H7 (cell line): ENCODE measurements at regions not wholly inside any gene's neighbourhood (a gene's known extent, or its start where the extent isn't known, plus 50 kb on each side); places are given as distances from the start of the nearest gene placed in this dataset.
A peak's percentile ranks its signal among the peaks of the same experiment; 100 is the strongest.
"Not testable (repeated sequence)": the region's sequence is repeated elsewhere in the genome, so short reads cannot be mapped to it uniquely, and the experiment has no call there.

ENCODE experiments used
- DNase-seq: peaks from one replicate; pipeline ENCODE4 v3.0.0; 2012
- H3K27me3 ChIP-seq: 2 replicates; pipeline ENCODE4 v1.6.0; 2011; ENCODE audit warnings: mild to moderate bottlenecking, low read length; ENCODE audit not compliant: control insufficient read depth, insufficient read depth
- H3K36me3 ChIP-seq: replicated peaks from 2 replicates; pipeline ENCODE4 v1.5.1; 2011; ENCODE audit warnings: low read length; ENCODE audit not compliant: control insufficient read depth, insufficient read depth
- H3K4me3 ChIP-seq: 2 replicates; pipeline ENCODE4 v1.5.1; 2011; ENCODE audit warnings: low read depth, mild to moderate bottlenecking, control low read depth, low read length, moderate library complexity; ENCODE audit not compliant: insufficient read depth

DNA sequence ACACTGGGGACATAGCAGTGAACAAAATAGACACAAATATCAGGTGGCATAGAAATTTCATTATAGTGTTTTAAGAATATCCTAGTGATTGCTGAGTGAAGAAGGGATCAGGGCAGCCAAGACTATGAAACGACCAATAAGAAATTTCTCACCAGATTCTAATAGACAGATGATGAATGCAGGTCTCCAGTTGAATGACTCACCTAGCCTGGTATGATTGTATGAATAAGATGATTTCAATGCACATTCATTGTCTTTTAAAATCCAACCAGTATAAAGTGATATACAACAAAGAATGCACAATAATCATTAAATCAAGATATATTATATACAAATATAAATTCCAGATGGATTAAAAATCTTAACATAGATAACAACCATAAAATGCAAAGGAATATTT is 124.5 kb upstream of the TENT5A start:
- H3K27me3 ChIP-seq: no peaks in the 10 kb centered on the region
- no peak overlapping the region for H3K4me3 ChIP-seq
- no peaks in the 10 kb centered on the region for H3K36me3 ChIP-seq
- DNase-seq: no peak

GRCh38 chr6:81875782-81876293 is 123.4 kb upstream of the TENT5A start:
- no peaks in the 10 kb centered on the region for H3K36me3 ChIP-seq
- no peak overlapping the region for H3K4me3 ChIP-seq
- peak; percentile 16 for DNase-seq
- H3K27me3 ChIP-seq: no peaks in the 10 kb centered on the region

DNA sequence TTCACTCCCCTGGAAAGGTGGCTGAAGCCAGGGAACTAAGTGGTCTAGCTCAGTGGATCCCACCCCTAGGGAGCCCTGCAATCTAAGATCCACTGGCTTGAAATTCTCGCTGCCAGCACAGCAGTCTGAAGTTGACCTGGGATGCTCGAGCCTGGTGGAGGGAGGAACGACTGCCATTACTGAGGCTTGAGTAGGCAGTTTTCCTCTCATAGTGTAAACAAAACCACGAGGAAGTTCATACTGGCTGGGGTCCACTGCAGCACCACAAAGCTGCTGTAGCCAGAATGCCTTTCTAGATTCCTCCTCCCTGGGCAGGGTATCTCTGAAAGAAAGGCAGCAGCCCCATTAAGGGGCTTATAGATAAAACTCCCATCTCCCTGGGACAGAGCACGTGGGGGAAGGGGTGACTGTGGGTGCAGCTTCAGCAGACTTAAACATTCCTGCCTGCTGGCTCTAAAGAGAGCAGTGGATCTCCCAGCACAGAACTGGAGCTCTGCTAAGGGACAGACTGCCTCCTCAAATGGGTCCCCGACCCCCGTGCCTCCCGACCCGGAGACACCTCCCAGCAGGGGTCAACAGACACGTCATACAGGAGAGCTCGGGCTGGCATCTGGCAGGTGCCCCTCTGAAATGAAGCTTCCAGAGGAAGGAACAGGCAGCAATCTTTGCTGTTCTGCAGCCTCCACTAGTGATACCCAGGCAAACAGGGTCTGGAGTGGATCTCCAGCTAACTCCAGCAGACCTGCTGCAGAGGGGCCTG is 117.4 kb upstream of the TENT5A start:
- H3K27me3 ChIP-seq, H3K4me3 ChIP-seq, H3K36me3 ChIP-seq, DNase-seq: not testable (repeated sequence)

DNA sequence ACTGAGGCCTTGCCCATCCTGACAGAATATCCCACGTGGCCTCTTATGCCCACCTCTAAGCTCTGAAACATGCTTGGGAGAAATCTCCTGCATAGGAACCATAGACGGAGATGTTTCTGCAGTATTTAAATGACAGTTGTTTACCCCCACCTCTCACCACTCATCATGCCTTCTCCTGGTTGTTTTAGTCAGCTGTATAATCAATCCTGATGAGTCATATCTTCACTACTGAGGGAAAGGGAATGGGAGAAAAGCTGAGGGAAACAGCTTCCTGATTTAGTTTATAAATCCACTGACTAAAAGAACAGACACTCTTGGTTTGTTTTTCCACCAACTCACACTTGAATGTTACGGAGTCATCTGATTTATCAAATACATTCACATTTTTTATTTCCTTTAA is 113.2 kb upstream of the TENT5A start:
- Histone ChIP-seq H3K36me3 (no peaks in the 10 kb centered on the region), H3K4me3 (no peak overlapping the region), H3K27me3 (no peaks in the 10 kb centered on the region)
- no peak for DNase-seq

DNA sequence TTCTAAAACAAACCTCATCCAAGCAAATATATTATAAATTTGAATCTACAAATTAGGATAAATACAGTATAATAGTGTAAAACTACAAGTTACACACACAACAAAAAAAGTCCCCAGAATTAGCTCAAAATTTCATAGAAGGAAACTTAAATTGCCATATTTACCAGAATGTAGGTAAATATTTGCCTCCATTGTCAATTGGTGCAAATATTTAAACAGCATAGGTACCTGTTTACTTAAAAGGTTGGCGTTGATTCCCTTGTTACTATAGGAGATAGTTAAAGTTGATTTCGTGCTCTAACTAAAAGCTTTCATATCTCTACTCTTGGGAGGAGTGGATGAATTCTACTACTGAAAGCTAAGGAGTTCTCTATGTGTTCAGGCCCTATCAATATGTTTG is 111.6 kb upstream of the TENT5A start:
- H3K36me3 ChIP-seq: no peaks in the 10 kb centered on the region
- no peaks in the 10 kb centered on the region for H3K27me3 ChIP-seq
- no peak for DNase-seq
- H3K4me3 ChIP-seq: no peak overlapping the region

- no peaks in the 10 kb centered on the region for H3K27me3 ChIP-seq
- peak; percentile 28 for DNase-seq
Measured at GRCh38 chr6:81863123-81863522, 110.6 kb upstream of the TENT5A start.

GRCh38 chr6:81861281-81861680 is 108.8 kb upstream of the TENT5A start:
- no peaks in the 10 kb centered on the region for H3K27me3 ChIP-seq
- no peak for DNase-seq
- H3K36me3 ChIP-seq: no peaks in the 10 kb centered on the region
- no peak overlapping the region for H3K4me3 ChIP-seq

More at GRCh38 chr6:81863123-81863522, 110.6 kb upstream of the TENT5A start:
- no peaks in the 10 kb centered on the region for H3K36me3 ChIP-seq
- no peak overlapping the region for H3K4me3 ChIP-seq

GRCh38 chr6:81859884-81860283 is 107.4 kb upstream of the TENT5A start:
- Histone ChIP-seq H3K27me3 (no peaks in the 10 kb centered on the region), H3K4me3 (no peak overlapping the region), H3K36me3 (no peaks in the 10 kb centered on the region)
- no peak for DNase-seq

- no peak for DNase-seq
- no peaks in the 10 kb centered on the region for H3K36me3 ChIP-seq
Measured at GRCh38 chr6:81857812-81858211, 105.3 kb upstream of the TENT5A start.

DNA sequence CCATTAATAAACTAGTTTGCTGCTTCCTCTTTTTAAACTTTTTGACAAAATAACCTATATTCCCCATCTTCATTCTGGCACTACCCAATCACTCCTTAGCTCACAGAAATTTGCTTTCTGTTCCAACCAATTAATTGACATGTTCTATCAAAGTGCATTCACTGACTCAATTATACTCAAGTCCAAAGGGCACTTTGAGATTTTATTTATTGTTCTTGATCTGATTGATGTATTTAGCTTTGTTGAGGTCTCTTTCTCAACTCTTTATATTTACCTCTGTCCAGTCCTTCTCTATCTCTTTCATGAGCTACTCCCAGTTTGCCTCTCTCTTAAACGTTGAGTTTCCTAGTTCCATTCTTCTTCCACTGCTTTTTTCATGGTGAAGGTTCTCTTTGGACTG is 104.4 kb upstream of the TENT5A start:
- Histone ChIP-seq H3K27me3 (no peaks in the 10 kb centered on the region), H3K4me3 (no peak overlapping the region), H3K36me3 (no peaks in the 10 kb centered on the region)
- no peak for DNase-seq

More at GRCh38 chr6:81857812-81858211, 105.3 kb upstream of the TENT5A start:
- Histone ChIP-seq H3K4me3 (no peak overlapping the region), H3K27me3 (no peaks in the 10 kb centered on the region)

DNA sequence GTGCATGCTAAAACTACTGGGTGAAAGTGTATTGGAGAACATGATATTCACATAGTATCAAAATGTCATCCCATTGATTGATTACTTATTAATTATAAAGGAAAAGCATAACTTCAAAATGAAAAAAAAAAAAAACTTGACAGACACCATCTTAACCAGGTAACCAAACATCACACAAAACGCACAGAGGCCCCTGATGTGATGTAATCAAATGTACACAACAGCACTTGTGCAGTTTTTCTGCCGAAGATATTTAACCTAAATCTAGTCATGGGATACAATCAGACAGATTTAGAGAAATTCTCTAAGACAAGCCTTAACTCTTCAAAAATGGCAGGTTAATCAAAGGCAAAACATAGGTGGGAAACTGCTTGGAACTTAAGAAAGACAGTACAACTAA is 102.0 kb upstream of the TENT5A start:
- Histone ChIP-seq H3K36me3 (no peaks in the 10 kb centered on the region), H3K4me3 (no peak overlapping the region), H3K27me3 (no peaks in the 10 kb centered on the region)
- DNase-seq: no peak

DNA sequence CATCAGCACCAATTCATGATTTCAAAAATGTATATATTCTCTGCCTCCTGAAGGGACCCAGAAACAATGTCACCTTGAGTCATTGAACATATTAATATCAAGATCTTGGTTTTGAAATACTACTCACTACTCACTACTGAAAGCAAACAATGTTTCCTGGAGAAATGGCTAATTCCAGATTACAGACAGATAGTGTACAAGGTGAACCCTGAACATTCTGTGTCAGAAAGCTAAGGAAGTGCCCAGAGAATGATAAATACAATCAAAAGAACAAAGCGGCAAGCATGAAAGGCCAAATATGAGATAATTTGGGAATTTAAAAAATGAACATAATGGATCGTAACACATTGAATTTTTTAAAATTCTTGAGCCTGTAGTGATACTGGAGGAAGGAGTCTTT is 101.5 kb upstream of the TENT5A start:
- DNase-seq: no peak
- Histone ChIP-seq H3K27me3 (no peaks in the 10 kb centered on the region), H3K36me3 (no peaks in the 10 kb centered on the region)

GRCh38 chr6:81849248-81849647 is 96.8 kb upstream of the TENT5A start:
- Histone ChIP-seq H3K4me3 (no peak overlapping the region), H3K36me3 (no peaks in the 10 kb centered on the region), H3K27me3 (no peaks in the 10 kb centered on the region)
- DNase-seq: no peak

More for the DNA sequence above, 101.5 kb upstream of the TENT5A start:
- H3K4me3 ChIP-seq: no peak overlapping the region

- Histone ChIP-seq H3K36me3 (no peaks in the 10 kb centered on the region), H3K27me3 (no peaks in the 10 kb centered on the region), H3K4me3 (no peak overlapping the region)
- no peak for DNase-seq
Measured at GRCh38 chr6:81847866-81848265, 95.4 kb upstream of the TENT5A start.

DNA sequence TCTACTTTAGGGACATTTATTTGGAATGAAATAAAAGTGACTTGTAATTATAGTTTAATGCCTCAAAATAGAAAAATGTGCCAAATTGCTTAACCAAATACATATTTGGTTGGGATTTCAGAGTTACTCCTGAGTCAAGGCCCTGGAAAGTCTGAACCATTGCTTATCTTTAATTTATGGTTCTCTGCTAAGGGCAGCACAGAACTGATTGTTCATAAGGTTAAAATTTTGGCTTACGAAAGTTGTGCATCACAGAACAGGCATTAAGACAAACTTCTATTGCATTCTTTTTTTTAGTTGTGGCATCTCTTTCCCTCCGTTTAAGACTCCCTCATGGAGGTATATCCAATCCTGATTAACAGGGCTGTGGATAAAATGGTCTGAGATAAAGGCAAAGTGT is 92.2 kb upstream of the TENT5A start:
- Histone ChIP-seq H3K27me3 (no peaks in the 10 kb centered on the region), H3K36me3 (no peaks in the 10 kb centered on the region), H3K4me3 (no peak overlapping the region)
- DNase-seq: no peak
